ENCODE measurements at regions not wholly inside any gene's neighbourhood (a gene's known extent, or its start where the extent isn't known, plus 50 kb on each side); places are given as distances from the start of the nearest gene placed in this dataset.
"Not testable (repeated sequence)": the region's sequence is repeated elsewhere in the genome, so short reads cannot be mapped to it uniquely, and the experiment has no call there.

DNA sequence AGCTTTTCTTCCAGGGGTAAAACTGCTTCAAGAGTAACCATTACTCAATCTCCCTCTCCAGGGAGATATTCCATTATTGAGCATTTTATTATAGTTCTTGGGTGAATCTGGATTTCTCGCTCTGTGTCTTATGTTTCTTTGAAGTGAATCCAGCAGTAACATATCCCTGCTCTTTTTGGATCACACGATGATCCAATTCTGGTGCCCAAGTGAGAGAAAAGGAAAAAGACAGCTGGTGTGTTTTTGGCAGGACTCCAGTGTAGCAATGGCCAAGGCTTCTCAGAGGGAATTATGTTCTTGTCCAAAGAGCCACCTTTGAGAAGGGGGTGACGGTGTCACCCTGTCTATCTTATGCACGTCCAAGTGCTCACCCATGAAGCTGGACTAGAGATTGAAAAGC, 140.3 kb upstream of the ERRFI1 start:
- DNase-seq = no peak

DNA sequence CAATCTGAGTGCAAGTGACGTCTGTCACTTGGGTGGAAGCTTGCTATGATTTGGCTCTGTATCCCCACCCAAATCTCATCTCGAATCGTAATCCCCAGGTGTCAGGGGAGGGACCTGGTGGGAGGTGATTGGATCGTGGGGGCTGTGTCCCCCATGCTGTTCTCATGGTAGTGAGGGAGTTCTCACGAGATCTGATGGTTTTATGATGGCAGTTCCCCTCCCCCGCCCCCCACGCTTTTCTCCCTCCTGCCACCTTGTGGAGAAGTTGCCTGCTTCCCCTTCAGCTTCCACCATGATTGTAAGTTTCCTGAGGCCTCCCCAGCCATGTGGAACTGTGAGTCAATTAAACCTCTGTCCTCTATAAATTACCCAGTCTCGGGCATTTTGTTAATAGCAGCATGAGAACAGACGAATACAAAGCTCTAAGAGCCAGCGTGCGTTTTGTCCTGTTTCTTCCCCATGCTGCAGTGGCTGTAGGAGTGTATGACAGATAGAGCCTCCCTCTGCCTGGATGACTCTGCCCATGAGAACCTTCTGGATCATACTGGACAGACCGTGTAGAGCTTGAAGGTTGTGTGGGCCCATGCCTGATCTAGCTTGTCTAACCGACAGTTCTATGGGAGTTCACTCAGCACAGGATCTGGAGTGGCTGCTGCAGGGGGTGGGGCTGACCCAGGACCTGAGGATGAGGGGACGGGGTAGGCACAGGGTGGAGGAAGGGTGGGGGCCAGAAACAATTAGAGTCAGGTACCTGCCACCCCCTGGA, 139.7 kb upstream of the ERRFI1 start:
- DNase-seq = no peak

DNA sequence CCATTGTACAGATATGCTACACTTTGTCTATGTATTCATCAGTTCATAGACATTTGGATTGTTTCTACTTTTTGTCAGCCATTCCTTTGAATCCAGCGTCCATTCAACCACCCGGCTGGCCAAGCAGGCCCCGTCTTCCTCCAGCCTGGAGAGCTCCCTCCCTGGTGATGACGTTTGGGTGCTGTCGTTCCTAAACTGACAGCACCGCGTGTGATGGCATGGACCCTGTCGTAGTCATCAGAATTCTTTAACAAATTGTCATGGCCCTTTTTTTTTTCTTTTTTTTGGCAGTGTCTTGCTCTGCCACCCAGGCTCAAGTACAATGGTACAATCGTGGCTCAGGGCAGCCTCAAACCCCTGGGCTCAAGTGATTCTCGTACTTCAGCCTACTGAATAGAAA, 138.6 kb upstream of the ERRFI1 start:
- no peak for DNase-seq

DNA sequence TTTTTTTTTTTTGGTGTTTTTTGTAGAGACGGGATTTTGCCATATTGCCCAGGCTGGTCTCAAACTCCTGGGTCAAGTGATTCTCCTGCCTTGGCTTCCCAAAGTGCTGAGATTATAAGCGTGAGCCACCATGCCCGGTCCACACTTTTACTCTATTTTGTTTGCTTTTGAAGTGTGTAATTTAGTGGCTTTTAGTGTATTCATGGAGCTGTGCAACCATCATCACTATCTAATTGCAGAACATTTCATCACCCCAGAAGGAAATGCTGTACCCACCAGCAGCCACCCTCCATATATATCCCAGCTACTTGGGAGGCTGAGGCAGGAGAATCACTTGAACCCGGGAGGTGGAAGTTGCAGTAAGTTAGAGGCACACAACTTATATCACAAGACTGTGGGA, 136.9 kb upstream of the ERRFI1 start:
- DNase-seq = no peak

DNA sequence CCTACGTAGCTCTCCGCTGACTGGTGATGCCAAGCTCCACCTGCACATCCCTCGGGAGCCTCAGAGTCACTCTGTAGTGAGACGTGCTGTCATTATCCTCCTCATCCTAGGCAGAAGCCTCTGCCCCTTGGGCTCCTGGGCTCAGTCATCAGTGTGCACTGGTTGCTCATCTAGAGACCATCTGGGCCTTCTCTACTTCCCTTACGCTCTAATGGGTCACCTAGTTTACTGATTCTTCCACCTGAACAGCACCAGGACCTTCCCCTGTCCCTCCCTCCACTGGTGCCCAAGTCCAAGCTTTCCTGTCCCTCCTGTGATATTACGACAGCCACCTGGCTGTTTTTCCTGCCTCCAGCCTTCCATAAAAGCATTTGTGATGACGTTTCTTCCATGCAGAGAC, 136.1 kb upstream of the ERRFI1 start:
- peak; percentile 71 for DNase-seq

DNA sequence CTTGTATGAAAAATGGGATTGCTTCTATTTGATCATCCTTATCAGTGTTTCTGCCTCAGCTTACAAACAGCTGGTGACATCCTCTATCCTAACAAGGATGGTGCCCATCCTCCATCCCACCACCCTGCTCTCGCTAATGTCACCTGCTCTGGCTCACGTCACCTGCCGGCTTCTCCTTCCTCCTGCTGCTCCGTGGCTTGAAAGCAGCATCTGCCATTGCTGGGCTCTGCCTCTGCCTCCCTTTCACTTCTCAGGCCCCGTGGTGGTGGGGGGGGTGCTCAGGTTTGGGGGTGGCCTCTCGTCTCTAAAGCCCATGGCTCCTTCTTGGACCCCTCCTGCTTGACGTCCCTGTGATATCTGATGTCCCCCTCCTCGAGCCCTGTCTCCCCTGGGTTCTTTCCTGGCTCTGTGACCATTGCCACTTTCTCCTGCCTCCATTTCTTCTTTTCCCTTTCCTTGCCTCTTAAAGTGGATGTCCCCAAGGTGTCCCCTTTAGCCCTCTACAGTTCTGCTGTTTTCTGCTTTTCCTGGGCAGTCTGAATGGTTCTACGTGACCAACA, 135.5 kb upstream of the ERRFI1 start:
- DNase-seq = peak; percentile 55

DNA sequence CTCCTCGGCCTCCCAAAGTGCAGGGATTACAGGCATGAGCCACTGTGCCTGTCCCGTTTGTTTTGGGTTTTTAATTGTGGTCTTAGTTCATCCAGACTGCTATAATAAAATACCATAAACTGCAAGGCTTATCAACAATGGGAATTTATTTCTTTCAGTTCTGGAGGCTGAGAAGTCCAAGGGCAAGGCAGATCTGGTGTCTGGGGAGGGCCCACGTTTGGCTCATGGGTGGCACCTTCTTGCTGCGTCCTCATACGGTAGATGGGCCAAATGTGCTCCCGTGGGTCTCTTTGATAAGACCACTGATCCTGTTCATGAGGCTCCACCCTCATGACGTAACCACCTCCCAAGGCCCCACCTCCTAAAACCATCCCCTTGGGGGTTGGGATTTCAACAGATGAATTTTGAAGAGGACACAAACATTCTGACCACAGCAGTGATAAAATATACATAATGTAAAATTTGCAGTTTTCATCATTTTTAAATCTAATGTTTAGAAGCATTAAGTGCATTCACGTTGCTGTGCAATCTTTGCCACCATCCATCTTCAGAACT, 133.4 kb upstream of the ERRFI1 start:
- no peak for DNase-seq

DNA sequence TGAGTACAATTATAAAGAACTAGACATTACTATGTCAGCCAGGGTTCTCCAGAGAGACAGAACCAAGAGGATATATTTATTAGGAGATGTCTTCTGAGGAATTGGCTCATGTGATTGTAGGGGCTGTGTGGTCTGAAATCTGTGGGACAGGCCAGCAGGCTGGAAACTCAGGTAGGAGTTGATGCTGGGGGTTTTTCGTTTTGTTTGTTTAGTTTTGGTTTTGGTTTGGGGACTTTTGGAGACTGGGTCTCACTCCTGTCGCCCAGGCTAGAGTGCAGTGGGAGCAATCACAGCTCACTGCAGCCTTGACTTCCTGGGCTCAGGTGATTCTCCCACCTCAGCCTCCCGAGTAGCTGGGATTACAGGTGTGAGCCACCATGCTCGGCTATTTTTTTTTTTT, 132.9 kb upstream of the ERRFI1 start:
- DNase-seq = no peak

DNA sequence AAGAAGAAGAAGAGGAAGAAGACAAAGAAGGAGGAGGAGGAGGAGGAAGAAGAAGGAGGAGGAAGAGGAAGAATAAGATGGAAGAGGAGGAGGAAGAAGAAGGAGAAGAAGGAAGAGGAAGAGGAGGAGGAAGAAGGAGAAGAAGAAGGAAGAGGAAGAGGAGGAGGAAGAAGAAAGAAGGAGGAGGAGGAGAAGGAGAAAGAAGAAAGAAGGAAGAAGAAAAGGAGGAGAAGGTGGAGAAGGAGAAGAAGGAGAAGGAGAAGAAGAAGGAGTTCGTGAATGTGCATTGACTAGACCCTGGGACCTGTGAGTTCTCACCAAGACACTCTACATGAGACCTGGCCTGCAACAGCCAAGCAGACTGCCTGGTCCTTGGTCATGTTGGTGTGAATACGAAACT, 131.7 kb upstream of the ERRFI1 start:
- DNase-seq = no peak

DNA sequence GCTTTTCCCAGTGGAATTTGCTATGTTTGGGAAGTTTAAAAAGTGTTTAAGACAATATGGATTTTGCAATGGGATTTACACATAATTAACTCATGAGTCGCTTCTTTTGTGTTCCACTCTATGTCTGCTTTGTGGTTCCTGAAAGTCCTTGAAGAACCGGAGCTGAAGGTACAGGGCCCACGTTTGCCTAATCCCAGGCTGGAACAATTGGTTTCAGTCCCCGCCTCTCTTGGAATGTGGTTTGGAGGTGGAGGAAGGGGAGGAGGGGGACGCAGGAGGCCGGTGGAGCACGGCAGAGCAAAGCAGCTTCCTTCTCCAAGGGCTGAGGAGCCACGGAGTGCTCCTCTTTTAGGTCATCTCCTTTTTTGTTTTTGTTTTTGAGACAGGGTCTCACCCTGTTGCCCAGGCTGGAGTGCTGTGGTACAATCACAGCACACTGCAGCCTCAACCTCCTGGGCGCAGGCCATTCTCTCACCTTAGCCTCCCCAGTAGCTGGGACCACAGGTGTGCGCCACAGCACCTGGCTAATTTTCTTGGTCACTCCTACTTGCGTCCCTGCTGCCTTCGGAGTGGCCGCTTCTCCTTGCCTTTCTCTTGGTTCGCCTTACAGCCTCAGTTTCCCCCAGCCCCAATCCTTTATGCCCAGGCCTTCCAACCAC, 129.5 kb upstream of the ERRFI1 start:
- DNase-seq = no peak

DNA sequence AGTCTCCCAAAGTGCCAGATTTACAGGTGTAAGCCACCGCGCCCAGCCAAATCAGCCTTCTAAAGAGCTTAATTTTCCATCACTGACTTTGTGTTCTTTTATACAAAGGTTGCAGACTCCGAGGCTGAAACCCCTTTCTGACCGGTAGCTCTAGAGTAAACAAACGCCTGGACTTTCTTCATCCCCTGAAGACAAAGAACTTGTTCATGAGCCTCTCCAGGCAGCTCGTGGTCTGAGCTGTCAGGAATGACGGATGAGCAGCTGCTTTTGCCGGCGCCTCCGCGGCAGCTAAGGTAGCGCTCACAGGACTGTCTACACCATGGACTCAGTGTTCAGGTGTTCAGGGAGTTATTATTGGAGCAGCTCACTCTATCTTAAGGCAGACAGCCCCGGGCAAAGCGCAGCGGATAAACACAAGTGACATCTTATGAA, 128.5 kb upstream of the ERRFI1 start:
- no peak for DNase-seq

DNA sequence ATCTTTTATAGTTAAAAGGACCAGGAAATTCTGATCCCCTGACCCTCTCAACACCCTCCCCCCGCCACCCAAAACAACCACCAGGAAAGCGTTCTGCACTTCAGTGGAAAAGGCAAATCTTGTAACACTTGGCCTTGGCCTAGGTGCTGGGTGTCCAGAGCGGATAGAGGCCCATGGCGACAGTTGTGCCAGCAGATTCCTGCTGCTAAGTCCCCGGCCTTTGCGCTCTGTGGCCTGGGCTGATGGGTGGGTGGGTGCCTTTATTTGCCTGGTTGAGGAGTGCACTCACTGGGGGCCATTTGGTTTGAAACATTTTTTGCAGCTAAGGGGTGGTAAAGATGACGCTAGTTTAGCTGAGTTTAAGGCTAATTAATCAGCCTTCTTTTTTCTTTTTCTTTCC, 127.9 kb upstream of the ERRFI1 start:
- DNase-seq = no peak

DNA sequence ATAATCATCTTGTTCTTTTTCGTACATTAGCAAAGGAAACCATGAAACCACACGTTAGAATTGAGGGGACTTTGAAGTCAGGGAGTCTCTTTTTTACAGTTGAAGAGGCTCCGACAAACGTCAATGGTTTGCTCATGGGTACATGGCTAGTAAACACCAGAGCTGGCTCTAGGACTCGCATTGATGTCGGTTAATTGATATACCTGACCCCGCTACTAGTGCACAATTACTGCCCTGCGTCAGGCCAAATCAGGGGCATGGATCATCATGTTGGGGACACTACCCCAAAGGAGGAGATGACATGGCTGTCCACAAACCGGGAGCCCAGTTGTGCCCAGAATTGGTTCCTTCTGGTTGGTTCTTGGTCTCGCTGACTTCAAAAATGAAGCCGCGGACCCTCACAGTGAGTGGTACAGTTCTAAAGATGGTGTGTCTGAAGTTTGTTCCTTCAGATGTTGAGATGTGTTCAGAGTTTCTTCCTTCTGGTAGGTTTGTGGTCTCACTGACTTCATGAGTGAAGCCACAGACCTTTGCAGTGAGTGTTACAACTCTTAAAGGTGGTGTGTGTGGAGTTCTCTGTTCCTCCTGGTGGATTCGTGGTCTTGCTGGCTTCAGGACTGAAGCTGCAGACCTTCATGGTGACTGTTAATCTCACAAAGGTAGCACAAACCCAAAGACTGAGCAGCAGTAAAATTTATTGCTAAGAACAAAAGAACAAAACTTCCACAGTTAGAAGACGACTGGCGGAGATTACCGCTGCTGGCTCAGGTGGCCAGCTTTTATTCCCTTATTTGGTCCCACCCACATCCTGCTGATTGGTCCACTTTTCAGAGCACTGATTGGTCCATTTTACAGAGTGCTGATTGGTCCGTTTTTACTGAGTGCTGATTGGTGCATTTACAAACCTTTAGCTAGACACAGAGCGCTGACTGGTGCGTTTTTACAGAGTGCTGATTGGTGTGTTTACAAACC, 126.9 kb upstream of the ERRFI1 start:
- DNase-seq = no peak

DNA sequence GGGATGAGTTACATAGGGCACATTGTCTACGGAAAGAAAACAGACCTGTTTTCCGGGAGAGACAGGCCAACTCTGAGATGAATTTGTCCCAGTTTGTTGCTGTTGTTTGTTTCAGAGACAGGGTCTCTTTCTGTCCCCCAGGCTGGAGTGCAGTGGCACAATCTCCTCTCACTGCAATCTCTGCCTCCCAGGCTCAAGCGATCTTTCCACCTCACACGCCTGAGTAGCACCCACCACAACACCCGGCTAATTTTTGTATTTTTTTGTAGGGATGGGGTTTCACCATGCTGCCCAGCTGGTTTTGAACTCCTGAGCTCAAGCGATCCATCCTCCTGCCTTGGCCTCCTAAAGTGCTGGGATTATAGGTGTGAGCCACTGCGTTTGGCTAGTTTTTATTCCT, 125.5 kb upstream of the ERRFI1 start:
- DNase-seq = no peak

DNA sequence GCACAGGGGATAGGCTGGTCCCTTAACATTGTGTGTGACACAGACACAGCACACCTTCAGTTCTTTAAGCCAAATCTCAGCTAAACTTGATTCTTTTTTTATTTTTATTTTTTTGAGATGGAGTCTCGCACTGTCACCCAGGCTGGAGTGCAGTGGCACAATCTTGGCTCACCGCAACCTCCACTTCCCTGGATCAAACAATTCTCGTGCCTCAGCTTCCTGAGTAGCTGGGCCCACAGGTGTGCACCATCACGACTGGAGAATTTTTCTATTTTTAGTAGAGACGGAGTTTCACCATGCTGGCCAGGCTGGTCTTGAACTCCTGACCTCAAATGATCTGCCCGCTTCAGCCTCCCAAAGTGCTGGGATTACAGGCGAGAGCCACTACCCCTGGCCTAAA, 123.6 kb upstream of the ERRFI1 start:
- DNase-seq = not testable (repeated sequence)

DNA sequence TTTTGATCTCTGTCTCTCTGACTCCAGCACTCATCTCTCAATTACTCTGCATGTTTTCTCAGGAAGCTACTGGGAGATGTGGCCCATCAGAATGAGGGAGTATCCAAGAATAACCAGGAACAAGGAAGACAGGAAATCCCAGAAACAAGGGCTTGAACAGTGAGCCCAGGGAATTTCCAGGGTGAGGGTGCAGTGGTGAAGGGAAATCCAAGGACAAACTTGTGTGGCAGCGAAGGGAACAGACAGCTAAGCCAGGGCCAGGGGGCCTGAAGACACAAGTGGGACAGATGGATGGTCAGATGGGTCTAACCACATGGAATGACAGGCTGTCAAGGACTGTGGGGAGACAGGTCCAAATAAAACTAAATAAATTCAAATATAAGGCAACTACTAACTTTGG, 121.8 kb upstream of the ERRFI1 start:
- no peak for DNase-seq

DNA sequence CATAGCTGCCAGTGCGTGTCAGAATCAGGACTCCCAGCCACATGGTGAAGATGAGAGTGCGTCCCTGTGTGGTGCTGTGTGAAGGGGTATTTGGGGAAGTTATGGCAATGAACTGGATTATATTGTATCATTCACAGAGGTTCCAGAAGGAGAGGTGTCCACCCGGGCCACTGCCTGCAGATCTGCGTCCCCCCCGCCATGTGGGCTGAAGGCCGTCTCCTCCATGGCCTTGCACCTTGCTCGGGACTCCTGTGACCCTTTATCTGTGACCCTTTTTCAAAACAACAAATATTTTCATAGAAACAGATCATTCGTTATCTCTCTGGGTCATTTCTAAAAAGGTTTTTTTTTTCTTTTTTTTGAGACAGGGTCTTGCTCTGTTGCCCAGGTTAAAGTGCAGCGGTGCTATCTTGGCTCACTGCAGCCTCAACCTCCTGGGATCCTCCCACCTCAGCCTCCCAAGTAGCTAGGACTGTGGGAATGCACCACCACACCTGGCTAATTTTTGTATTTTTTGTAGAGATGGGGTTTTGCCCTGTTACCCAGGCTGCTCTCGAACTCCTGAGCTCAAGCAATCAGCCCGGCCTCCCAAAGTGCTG, 120.2 kb upstream of the ERRFI1 start:
- no peak for DNase-seq

DNA sequence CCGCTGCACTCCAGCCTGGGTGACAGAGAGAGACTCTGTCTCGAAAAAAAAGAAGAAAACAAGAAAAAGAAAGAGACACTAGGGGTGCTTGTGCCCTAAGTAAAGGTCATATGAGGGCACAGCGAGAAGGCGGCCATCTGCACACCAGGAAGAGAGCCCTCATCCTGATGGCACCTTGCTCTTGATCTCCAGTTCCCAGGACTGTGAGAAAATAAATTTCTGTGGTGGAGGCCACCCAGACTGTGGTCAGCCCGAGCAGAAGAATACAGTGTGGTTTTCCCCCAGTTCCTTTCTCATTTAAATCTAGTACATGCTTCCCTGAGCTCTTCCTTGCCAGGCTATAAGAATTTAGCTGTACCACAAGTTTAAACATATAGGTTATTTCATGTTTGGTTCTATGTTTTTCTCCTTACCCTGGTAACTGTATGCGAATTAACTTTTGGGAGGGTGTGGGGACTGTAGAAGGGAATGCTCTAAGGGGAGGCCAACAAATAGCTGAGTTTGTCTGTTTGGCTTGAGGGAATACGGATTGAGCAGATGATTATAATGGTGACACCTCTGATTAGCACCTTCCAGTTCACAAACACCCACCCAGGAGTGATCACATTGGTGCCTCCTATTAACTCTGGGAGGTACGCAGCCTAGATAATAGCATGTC, 119.6 kb upstream of the ERRFI1 start:
- DNase-seq = no peak

DNA sequence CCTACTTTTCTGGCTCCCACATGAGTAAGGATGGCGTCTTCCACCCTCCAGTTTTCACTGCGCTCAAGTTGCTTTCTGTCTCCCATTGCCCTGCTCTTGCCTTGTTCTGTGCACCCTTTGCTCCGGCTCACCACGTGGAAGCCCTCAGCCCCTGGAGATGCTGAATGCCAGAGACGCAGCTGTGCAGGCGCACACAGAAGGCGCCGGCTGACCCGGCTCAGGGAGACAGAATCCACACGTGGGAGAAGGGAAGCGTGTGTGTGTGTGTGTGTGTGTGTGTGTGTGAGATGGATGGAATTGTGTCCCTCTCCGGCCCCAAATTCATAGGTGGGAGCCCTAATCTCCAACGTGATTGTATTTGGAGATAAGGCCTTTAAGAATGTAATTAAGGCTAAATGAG, 118.2 kb upstream of the ERRFI1 start:
- no peak for DNase-seq

DNA sequence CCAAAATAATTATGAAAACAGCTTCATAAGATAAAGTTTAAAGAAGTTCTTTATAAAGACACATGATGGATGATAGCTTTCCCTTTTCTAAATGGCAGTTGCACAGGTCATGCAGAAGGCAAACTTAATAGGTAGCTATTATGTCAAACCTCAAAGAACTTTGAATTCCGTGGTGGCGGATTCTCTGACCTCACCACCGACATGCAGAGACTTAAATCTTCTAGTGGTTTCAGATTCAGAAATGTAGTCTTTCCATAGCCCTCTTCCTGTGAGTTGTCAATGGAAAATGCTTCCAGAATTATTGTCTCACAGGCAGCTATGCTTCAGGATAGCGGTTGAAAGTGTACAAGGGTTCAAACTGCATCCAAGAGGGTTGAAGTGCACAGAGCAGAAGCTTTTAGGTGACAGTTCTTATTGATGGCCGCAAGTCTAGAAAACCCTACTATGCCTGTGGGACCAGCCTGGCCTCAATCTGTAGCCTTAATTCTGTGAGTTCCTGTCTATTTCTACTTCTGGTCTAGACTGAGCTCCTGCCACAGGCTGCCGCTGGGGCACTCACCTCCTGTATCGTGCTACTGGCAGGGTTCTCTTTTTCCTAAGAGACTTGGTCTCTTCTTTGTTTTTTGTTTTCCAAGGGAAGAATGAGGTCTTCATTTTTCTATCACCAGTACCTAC, 117.0 kb upstream of the ERRFI1 start:
- DNase-seq = no peak

DNA sequence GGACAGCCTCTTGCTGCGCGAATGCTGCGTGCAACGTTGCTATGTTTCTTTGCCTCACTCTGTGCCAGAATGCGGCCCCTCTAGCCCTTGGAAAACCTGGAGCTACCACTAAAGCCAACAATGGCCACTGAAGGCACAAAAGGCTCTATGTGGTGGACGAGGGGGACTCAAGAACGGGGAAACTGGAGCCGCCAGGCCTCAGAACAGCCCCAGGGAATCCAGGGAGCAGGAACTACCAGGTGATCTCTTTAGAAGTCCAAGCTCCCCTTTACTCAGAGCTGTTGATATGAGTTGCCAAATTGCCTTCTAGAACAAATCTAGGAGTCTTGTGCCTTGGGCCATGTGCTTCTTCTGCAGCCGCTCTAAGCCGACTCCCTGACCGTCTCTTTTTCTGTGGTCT, 113.8 kb upstream of the ERRFI1 start:
- no peak for DNase-seq
